IMR-90 (cell line): ENCODE measurements at regions not wholly inside any gene's neighbourhood (a gene's known extent, or its start where the extent isn't known, plus 50 kb on each side); places are given as distances from the start of the nearest gene placed in this dataset.

Experiments
- BHLHE40 ChIP-seq: fragments of 150-350 bp; IDR thresholded peaks from 2 replicates; pipeline ENCODE4 v1.6.1; 2016; ENCODE audit warnings: mild to moderate bottlenecking, low read depth, low read length
- CEBPB ChIP-seq: IDR thresholded peaks from 2 replicates; pipeline ENCODE4 v1.6.1; 2012; ENCODE audit warnings: low read depth, low read length, improper control_type of control experiment
- FOS ChIP-seq: fragments of 150-350 bp; IDR thresholded peaks from 2 replicates; pipeline ENCODE4 v1.6.1; 2016; ENCODE audit warnings: low read depth, low read length
- MAFK ChIP-seq: IDR thresholded peaks from 2 replicates; pipeline ENCODE4 v1.6.1; 2012; ENCODE audit warnings: low read depth, low read length, improper control_type of control experiment
- MAZ ChIP-seq: IDR thresholded peaks from 2 replicates; pipeline ENCODE4 v1.6.1; 2012; ENCODE audit warnings: low read depth, mild to moderate bottlenecking, low read length, improper control_type of control experiment, moderate library complexity, borderline replicate concordance
- MXI1 ChIP-seq: IDR thresholded peaks from 2 replicates; pipeline ENCODE4 v1.6.1; 2012; ENCODE audit warnings: low read depth, mild to moderate bottlenecking, low read length, moderate library complexity, borderline replicate concordance
- POLR2A ChIP-seq: IDR thresholded peaks from 2 replicates; pipeline ENCODE4 v1.6.1; 2012; ENCODE audit warnings: mild to moderate bottlenecking, low read depth, low read length
- RAD21 ChIP-seq: IDR thresholded peaks from 2 replicates; pipeline ENCODE4 v1.6.1; 2012; ENCODE audit warnings: low read length, improper control_type of control experiment
- RFX5 ChIP-seq: IDR thresholded peaks from 2 replicates; pipeline ENCODE4 v1.8.0; 2012; ENCODE audit warnings: low read depth, mild to moderate bottlenecking, low read length, moderate library complexity
- SMC3 ChIP-seq: fragments of 150-350 bp; IDR thresholded peaks from 2 replicates; pipeline ENCODE4 v1.6.1; 2016; ENCODE audit warnings: low read depth, mild to moderate bottlenecking, antibody characterized with exemption, low read length, moderate library complexity
- TF ChIP-seq, protein P1 (sequence below): conservative IDR thresholded peaks from 2 replicates; pipeline ENCODE4 v1.5.1; 2012; ENCODE audit warnings: mild to moderate bottlenecking, low read depth, low read length, improper control_type of control experiment
- TF ChIP-seq, protein P2 (sequence below): fragments of 150-350 bp; IDR thresholded peaks from 2 replicates; pipeline ENCODE4 v1.6.1; 2017; ENCODE audit warnings: mild to moderate bottlenecking, antibody characterized with exemption, low read length, low read depth

DNA sequence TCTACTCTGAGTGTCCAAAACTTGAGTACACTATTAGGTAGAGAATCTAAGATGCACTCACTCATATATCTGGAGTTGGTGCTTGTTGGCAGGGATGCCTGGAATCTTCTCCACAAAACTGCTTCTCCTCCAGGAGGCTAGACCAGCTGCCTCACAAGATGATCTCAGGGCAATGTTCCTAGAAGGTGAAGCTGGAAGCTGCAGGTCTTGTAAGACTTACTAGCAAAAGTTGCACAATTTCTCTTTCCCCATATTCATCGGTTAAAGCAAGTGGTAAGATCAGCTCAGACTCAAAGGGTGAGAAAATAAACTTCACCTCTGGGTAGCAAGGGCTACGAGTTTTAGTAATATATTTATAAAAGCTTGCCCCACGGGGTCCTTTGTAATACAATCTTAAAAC, 454.4 kb upstream of the ACVR2A start:
- TF ChIP-seq, protein P1, sequence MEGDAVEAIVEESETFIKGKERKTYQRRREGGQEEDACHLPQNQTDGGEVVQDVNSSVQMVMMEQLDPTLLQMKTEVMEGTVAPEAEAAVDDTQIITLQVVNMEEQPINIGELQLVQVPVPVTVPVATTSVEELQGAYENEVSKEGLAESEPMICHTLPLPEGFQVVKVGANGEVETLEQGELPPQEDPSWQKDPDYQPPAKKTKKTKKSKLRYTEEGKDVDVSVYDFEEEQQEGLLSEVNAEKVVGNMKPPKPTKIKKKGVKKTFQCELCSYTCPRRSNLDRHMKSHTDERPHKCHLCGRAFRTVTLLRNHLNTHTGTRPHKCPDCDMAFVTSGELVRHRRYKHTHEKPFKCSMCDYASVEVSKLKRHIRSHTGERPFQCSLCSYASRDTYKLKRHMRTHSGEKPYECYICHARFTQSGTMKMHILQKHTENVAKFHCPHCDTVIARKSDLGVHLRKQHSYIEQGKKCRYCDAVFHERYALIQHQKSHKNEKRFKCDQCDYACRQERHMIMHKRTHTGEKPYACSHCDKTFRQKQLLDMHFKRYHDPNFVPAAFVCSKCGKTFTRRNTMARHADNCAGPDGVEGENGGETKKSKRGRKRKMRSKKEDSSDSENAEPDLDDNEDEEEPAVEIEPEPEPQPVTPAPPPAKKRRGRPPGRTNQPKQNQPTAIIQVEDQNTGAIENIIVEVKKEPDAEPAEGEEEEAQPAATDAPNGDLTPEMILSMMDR = no peak
- TF ChIP-seq POLR2A = no peak
- no peak for TF ChIP-seq RAD21
- TF ChIP-seq MXI1 = no peak
- TF ChIP-seq RFX5 = no peak
- TF ChIP-seq FOS = no peak
- no peak for TF ChIP-seq CEBPB
- TF ChIP-seq MAZ = no peak
- no peak for TF ChIP-seq BHLHE40
- TF ChIP-seq, protein P2, sequence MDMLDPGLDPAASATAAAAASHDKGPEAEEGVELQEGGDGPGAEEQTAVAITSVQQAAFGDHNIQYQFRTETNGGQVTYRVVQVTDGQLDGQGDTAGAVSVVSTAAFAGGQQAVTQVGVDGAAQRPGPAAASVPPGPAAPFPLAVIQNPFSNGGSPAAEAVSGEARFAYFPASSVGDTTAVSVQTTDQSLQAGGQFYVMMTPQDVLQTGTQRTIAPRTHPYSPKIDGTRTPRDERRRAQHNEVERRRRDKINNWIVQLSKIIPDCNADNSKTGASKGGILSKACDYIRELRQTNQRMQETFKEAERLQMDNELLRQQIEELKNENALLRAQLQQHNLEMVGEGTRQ = no peak
- TF ChIP-seq MAFK = no peak
- TF ChIP-seq SMC3 = no peak
